Upper lobe of left lung (tissue), 4 donors: ENCODE measurements at regions not wholly inside any gene's neighbourhood (a gene's known extent, or its start where the extent isn't known, plus 50 kb on each side); places are given as distances from the start of the nearest gene placed in this dataset.

Experiments
- CTCF ChIP-seq, 6 experiments: fragments of 450-650 bp in 4 of 6; fragments of 200-600 bp in 2 of 6; sonication (generic) in 2 of 6; IDR thresholded peaks; one replicate each; pipeline ENCODE4 v1.5.1; 2016 to 2019; ENCODE audit warnings: antibody characterized with exemption in 6 of 6
- POLR2A ChIP-seq, 4 donors: fragments of 450-650 bp; IDR thresholded peaks; one replicate each; pipeline ENCODE4 v1.5.1; 2016 to 2017; ENCODE audit warnings: antibody characterized with exemption in 4 of 4, mild to moderate bottlenecking in 2 of 4

GRCh38 chr10:28432210-28432676 is 100.7 kb upstream of the WAC start:
- TF ChIP-seq CTCF (IDR thresholded peaks at IDR 0.05): peak; percentile 58 to 76 (median 68)
- no peak for TF ChIP-seq POLR2A (IDR thresholded peaks at IDR 0.05)
